H1 (cell line): ENCODE measurements at regions not wholly inside any gene's neighbourhood (a gene's known extent, or its start where the extent isn't known, plus 50 kb on each side); places are given as distances from the start of the nearest gene placed in this dataset.

Experiments used
- CTCF ChIA-PET: fragments of 300-600 bp; sonication (Branson Sonifier 250); formaldehyde crosslinking; loops from one replicate; lab custom pipeline; 2021; ENCODE audit not compliant: partially characterized antibody; lab: Charles Lee
- POLR2A ChIA-PET: fragments of 300-600 bp; sonication (Branson Sonifier 250); formaldehyde crosslinking; loops from one replicate; lab custom pipeline; 2021; ENCODE audit warnings: inconsistent platforms; ENCODE audit not compliant: partially characterized antibody; lab: Charles Lee
- DNase-seq, 2 experiments: peaks; one replicate each; pipeline versions ENCODE4 v3.0.0 to v3.0.0-alpha.2; 2010 to 2022; ENCODE audit warnings: low spot score in 2 of 2, low read depth in 1 of 2, mixed read lengths in 1 of 2
- FAIRE-seq: peaks from 2 replicates; lab custom pipeline; 2011; peaks lifted over from hg19 to GRCh38; lab: Jason Lieb, UNC
- H2AFZ ChIP-seq: 2 replicates; pipeline ENCODE4 v1.8.1; 2012; ENCODE audit warnings: low read length, inconsistent platforms
- H2AK5ac ChIP-seq: 2 replicates; pipeline ENCODE4 v1.6.1; 2013; ENCODE audit warnings: low read depth, low read length
- H2BK120ac ChIP-seq: replicated peaks from 2 replicates; pipeline ENCODE3; 2013; ENCODE audit warnings: low read depth, low read length, inconsistent platforms
- H2BK12ac ChIP-seq: 2 replicates; pipeline ENCODE4 v1.6.1; 2013; ENCODE audit warnings: low read depth, low read length
- H2BK15ac ChIP-seq: 2 replicates; pipeline ENCODE4 v1.6.1; 2013; ENCODE audit warnings: low read length
- H2BK20ac ChIP-seq: 2 replicates; pipeline ENCODE4 v1.6.1; 2013; ENCODE audit warnings: low read length
- H2BK5ac ChIP-seq: 2 replicates; pipeline ENCODE4 v1.6.1; 2013; ENCODE audit warnings: low read depth, low read length
- H3K14ac ChIP-seq: 2 replicates; pipeline ENCODE4 v1.6.1; 2013; ENCODE audit warnings: inconsistent platforms; ENCODE audit not compliant: insufficient read length
- H3K18ac ChIP-seq: 2 replicates; pipeline ENCODE4 v1.6.1; 2013; ENCODE audit warnings: low read length; ENCODE audit errors: extremely low read depth
- H3K23ac ChIP-seq: 2 replicates; pipeline ENCODE4 v1.6.1; 2013; ENCODE audit warnings: inconsistent platforms; ENCODE audit not compliant: insufficient read length
- H3K23me2 ChIP-seq: 2 replicates; pipeline ENCODE4 v1.6.1; 2013; ENCODE audit warnings: low read depth, low read length
- H3K27ac ChIP-seq: 2 replicates; pipeline ENCODE4 v1.6.1; 2011; ENCODE audit warnings: low read depth, low read length, inconsistent platforms
- H3K27me3 ChIP-seq, 4 experiments: replicated peaks in 1 of 4; 1 replicate in 1 of 4; 2 replicates in 3 of 4; pipeline versions ENCODE4 v1.6.1 to v1.8.1; 2011 to 2013; ENCODE audit warnings: low read length in 3 of 4, mild to moderate bottlenecking in 3 of 4, inconsistent platforms in 2 of 4, mixed read lengths in 2 of 4, moderate library complexity in 1 of 4; ENCODE audit not compliant: control insufficient read depth in 3 of 4, insufficient read depth in 3 of 4; ENCODE audit errors: extremely low read depth in 1 of 4
- H3K36me3 ChIP-seq, 4 experiments: 2 replicates each; pipeline versions ENCODE4 v1.6.1 to v1.8.1; 2011 to 2013; ENCODE audit warnings: mild to moderate bottlenecking in 4 of 4, low read length in 3 of 4, moderate library complexity in 2 of 4, control low read depth in 1 of 4, inconsistent platforms in 1 of 4; ENCODE audit not compliant: insufficient read depth in 4 of 4, control insufficient read depth in 2 of 4
- H3K4ac ChIP-seq: replicated peaks from 2 replicates; pipeline ENCODE3; 2013; ENCODE audit warnings: low read length, low read depth, mixed read lengths, inconsistent platforms; ENCODE audit not compliant: insufficient read length
- H3K4me1 ChIP-seq, 4 experiments: replicated peaks in 1 of 4; 1 replicate in 1 of 4; 2 replicates in 3 of 4; pipeline versions ENCODE4 v1.6.1 to v1.8.1; 2011 to 2013; ENCODE audit warnings: low read length in 3 of 4, inconsistent platforms in 2 of 4, mixed read lengths in 1 of 4; ENCODE audit not compliant: insufficient read depth in 4 of 4, control insufficient read depth in 3 of 4
- H3K4me2 ChIP-seq, 2 experiments: 2 replicates each; pipeline versions ENCODE4 v1.6.1 to v1.8.1; 2011 to 2013; ENCODE audit warnings: low read depth in 2 of 2, low read length in 2 of 2, control low read depth in 1 of 2, inconsistent platforms in 1 of 2, mild to moderate bottlenecking in 1 of 2; ENCODE audit not compliant: insufficient read depth in 1 of 2
- H3K4me3 ChIP-seq, 4 experiments: fragments of 200-600, 300-600 bp in 1 of 4; sonication (generic), shearing (Covaris generic), sonication (Bioruptor Twin) in 1 of 4; 2 replicates each; pipeline versions ENCODE4 v1.5.1 to v1.8.1; 2011 to 2016; ENCODE audit warnings: low read length in 4 of 4, low read depth in 3 of 4, control low read depth in 2 of 4, inconsistent platforms in 2 of 4, mild to moderate bottlenecking in 2 of 4, mixed read lengths in 1 of 4, moderate library complexity in 1 of 4; ENCODE audit not compliant: insufficient read depth in 2 of 4; ENCODE audit errors: extremely low read depth in 1 of 4
- H3K56ac ChIP-seq: replicated peaks from 2 replicates; pipeline ENCODE3; 2013; ENCODE audit warnings: low read depth, mild to moderate bottlenecking, mixed read lengths, low read length, inconsistent platforms; ENCODE audit not compliant: insufficient read length
- H3K79me1 ChIP-seq: 2 replicates; pipeline ENCODE4 v1.6.1; 2013; ENCODE audit warnings: low read depth, low read length, control low read depth
- H3K79me2 ChIP-seq, 2 experiments: 2 replicates each; pipeline versions ENCODE4 v1.6.1 to v1.8.1; 2012 to 2013; ENCODE audit warnings: low read length in 2 of 2, mild to moderate bottlenecking in 2 of 2, inconsistent platforms in 1 of 2; ENCODE audit not compliant: insufficient read depth in 2 of 2, control insufficient read depth in 1 of 2
- H3K9ac ChIP-seq, 4 experiments: replicated peaks in 1 of 4; 1 replicate in 1 of 4; 2 replicates in 3 of 4; pipeline versions ENCODE4 v1.6.1 to v1.8.1; 2011 to 2013; ENCODE audit warnings: low read depth in 3 of 4, low read length in 3 of 4, control low read depth in 2 of 4, mild to moderate bottlenecking in 2 of 4, moderate library complexity in 2 of 4, inconsistent platforms in 1 of 4; ENCODE audit errors: extremely low read depth in 1 of 4
- H3K9me3 ChIP-seq, 2 experiments: 2 replicates each; pipeline versions ENCODE4 v1.6.1 to v1.8.1; 2012 to 2013; ENCODE audit warnings: mild to moderate bottlenecking in 2 of 2, moderate library complexity in 2 of 2, control low read depth in 1 of 2, inconsistent platforms in 1 of 2, low read depth in 1 of 2, low read length in 1 of 2, mixed read lengths in 1 of 2; ENCODE audit not compliant: insufficient read depth in 2 of 2
- H4K20me1 ChIP-seq, 2 experiments: replicated peaks in 1 of 2; 2 replicates each; pipeline versions ENCODE3 to v1.8.1; 2011 to 2013; ENCODE audit warnings: inconsistent platforms in 2 of 2, low read length in 2 of 2, mild to moderate bottlenecking in 1 of 2; ENCODE audit not compliant: insufficient read depth in 2 of 2, control insufficient read depth in 1 of 2
- H4K5ac ChIP-seq: 2 replicates; pipeline ENCODE4 v1.6.1; 2013; ENCODE audit warnings: low read length, low read depth, mixed read lengths, inconsistent platforms; ENCODE audit not compliant: insufficient read length
- H4K8ac ChIP-seq: 2 replicates; pipeline ENCODE4 v1.8.0; 2013; ENCODE audit warnings: mild to moderate bottlenecking, moderate library complexity, low read length, inconsistent platforms; ENCODE audit not compliant: insufficient read depth; ENCODE audit errors: extremely low read depth
- H4K91ac ChIP-seq: replicated peaks from 2 replicates; pipeline ENCODE3; 2013; ENCODE audit warnings: low read length, mixed read lengths, inconsistent platforms; ENCODE audit not compliant: insufficient read length
- ASH2L ChIP-seq: fragments of 200-600, 300-600 bp; sonication (generic); IDR thresholded peaks from one replicate; pipeline ENCODE4 v1.7.1; 2017; ENCODE audit warnings: low read length
- CBX5 ChIP-seq: fragments of 300-800, 300-1000 bp; sonication (generic); IDR thresholded peaks from 2 replicates; pipeline ENCODE4 v1.7.1; 2016; ENCODE audit warnings: antibody characterized with exemption, low read length, low read depth
- CHD2 ChIP-seq: IDR thresholded peaks from 2 replicates; pipeline ENCODE4 v1.6.1; 2012; ENCODE audit warnings: low read length, improper control_type of control experiment
- HDAC2 ChIP-seq, 2 experiments: fragments of 300-600 bp in 1 of 2; sonication (generic) in 1 of 2; IDR thresholded peaks; 2 replicates each; pipeline ENCODE4 v1.6.1; 2011 to 2012; ENCODE audit warnings: low read depth in 2 of 2, low read length in 2 of 2, mild to moderate bottlenecking in 2 of 2, moderate library complexity in 2 of 2, borderline replicate concordance in 1 of 2, inconsistent platforms in 1 of 2
- KDM4A ChIP-seq: IDR thresholded peaks from one replicate; pipeline ENCODE4 v1.7.1; 2012; ENCODE audit warnings: low read depth, mild to moderate bottlenecking, moderate library complexity, low read length, inconsistent platforms; ENCODE audit not compliant: severe bottlenecking
- NANOG ChIP-seq: IDR thresholded peaks from 2 replicates; pipeline ENCODE4 v1.6.1; 2011; ENCODE audit warnings: low read length, low read depth, mild to moderate bottlenecking, inconsistent platforms; ENCODE audit not compliant: insufficient read depth, poor library complexity, severe bottlenecking
- RFX5 ChIP-seq: IDR thresholded peaks from 2 replicates; pipeline ENCODE4 v1.6.1; 2011; ENCODE audit warnings: low read depth, low read length, improper control_type of control experiment, borderline replicate concordance
- RXRA ChIP-seq: IDR thresholded peaks from 2 replicates; pipeline ENCODE4 v1.6.1; 2011; ENCODE audit warnings: low read depth, mild to moderate bottlenecking, low read length, moderate library complexity; ENCODE audit not compliant: insufficient read depth
- SAP30 ChIP-seq: fragments of 300-600 bp; sonication (generic); IDR thresholded peaks from 2 replicates; pipeline ENCODE4 v1.7.1; 2012; ENCODE audit warnings: low read length, moderate library complexity, mild to moderate bottlenecking, inconsistent platforms; ENCODE audit not compliant: insufficient read depth, insufficient replicate concordance
- SP1 ChIP-seq: IDR thresholded peaks from 2 replicates; pipeline ENCODE4 v1.6.1; 2011; ENCODE audit warnings: low read depth, low read length
- WGBS, 2 experiments: shearing (Covaris generic) in 1 of 2; methylation state at CpG; one replicate each; pipeline versions ENCODE4 v1.1.6 to v1.1.7; 2013 to 2015; ENCODE audit warnings: low lambda C conversion rate in 2 of 2, mixed read lengths in 2 of 2, inconsistent platforms in 1 of 2, low coverage in 1 of 2, missing lambda C conversion rate in 1 of 2; ENCODE audit not compliant: insufficient replicate concordance in 2 of 2, insufficient coverage in 1 of 2, insufficient read length in 1 of 2; ENCODE audit errors: extremely low coverage in 1 of 2, missing lambda C conversion rate in 1 of 2; 5-methylcytosine and 5-hydroxymethylcytosine counted together
- TF ChIP-seq, protein P1 (sequence below): IDR thresholded peaks from 2 replicates; pipeline ENCODE4 v1.6.1; 2011; ENCODE audit warnings: low read depth, mild to moderate bottlenecking, low read length; ENCODE audit not compliant: insufficient read depth
- TF ChIP-seq, protein P2 (sequence below): IDR thresholded peaks from 2 replicates; pipeline ENCODE4 v1.6.1; 2011; ENCODE audit warnings: low read length, improper control_type of control experiment

DNA sequence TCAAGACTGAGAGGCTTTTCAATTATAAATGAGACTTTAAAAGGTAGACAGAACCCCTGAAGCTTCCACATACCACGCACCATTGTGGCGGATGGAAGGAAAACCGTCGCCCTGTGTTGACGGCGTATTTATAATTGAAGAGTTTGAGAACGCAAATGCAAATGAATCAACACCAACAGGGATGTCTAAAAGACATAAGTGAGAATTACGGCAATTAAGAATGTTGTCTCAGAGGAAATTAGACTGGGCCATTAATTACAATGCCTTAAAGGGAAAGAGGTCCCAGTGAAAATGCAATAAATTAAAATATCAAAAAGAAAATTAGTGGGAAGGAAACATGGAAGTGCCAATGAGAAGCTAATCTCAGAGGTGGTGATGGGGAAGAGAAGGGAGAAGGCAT lies 148.5 kb upstream of the XYLT1 start:
- no peak for DNase-seq
- TF ChIP-seq CHD2 (no peak), SP1 (no peak), HDAC2 (IDR thresholded peaks at IDR 0.05; ENCODE audit: borderline replicate concordance in 1 of 2, low read depth in 2 of 2, low read length in 2 of 2) (no peak), SAP30 (no peak), ASH2L (no peak), CBX5 (no peak), RXRA (no peak), RFX5 (no peak), KDM4A (no peak), NANOG (no peak)
- TF ChIP-seq, protein P1, sequence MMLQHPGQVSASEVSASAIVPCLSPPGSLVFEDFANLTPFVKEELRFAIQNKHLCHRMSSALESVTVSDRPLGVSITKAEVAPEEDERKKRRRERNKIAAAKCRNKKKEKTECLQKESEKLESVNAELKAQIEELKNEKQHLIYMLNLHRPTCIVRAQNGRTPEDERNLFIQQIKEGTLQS: no peak
- TF ChIP-seq, protein P2, sequence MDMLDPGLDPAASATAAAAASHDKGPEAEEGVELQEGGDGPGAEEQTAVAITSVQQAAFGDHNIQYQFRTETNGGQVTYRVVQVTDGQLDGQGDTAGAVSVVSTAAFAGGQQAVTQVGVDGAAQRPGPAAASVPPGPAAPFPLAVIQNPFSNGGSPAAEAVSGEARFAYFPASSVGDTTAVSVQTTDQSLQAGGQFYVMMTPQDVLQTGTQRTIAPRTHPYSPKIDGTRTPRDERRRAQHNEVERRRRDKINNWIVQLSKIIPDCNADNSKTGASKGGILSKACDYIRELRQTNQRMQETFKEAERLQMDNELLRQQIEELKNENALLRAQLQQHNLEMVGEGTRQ: no peak

More for the DNA sequence above, 148.5 kb upstream of the XYLT1 start:
- H3K4ac ChIP-seq: no peak overlapping the region
- no peak overlapping the region for H2BK120ac ChIP-seq
- no peak overlapping the region for H3K4me2 ChIP-seq
- 0 out of 7 replicates have a peak, but pooled peaks cover 0 to 3% (median 0%) of the 10 kb centered on the region in 4 experiments for H3K4me1 ChIP-seq
- H3K4me3 ChIP-seq: no peak overlapping the region
- no peak overlapping the region for H3K23ac ChIP-seq
- WGBS, 2 experiments: 86% methylated on average over 8 of the region's 8 CpGs; no CpG with 5 or more reads in 1 of the 2 experiments
- no peak overlapping the region for H3K18ac ChIP-seq
- H2BK15ac ChIP-seq: no peak overlapping the region
- H3K9me3 ChIP-seq: no peaks in the 10 kb centered on the region
- no peaks in the 10 kb centered on the region for H4K20me1 ChIP-seq
- no peaks in the 10 kb centered on the region for H3K27me3 ChIP-seq
- FAIRE-seq: no peak
- H4K8ac ChIP-seq: no peak overlapping the region
- H3K79me2 ChIP-seq: no peaks in the 10 kb centered on the region
- H3K56ac ChIP-seq: no peak overlapping the region
- no peaks in the 10 kb centered on the region for H3K79me1 ChIP-seq
- no peak overlapping the region for H3K14ac ChIP-seq
- 0 out of 2 replicates have a peak overlapping the region, but pooled peaks have one; percentile 41 for H2BK20ac ChIP-seq
- no peak overlapping the region for H4K5ac ChIP-seq
- POLR2A ChIA-PET: no interaction called here
- H2AK5ac ChIP-seq: no peak overlapping the region
- H3K27ac ChIP-seq: no peak overlapping the region
- H3K36me3 ChIP-seq: no peaks in the 10 kb centered on the region
- H2AFZ ChIP-seq: no peak overlapping the region
- no peak overlapping the region for H2BK5ac ChIP-seq
- no peak overlapping the region for H4K91ac ChIP-seq
- H3K9ac ChIP-seq: no peak overlapping the region
- H3K23me2 ChIP-seq: peaks cover 3% of the 10 kb centered on the region; the same call in 1 of the 2 replicates
- CTCF ChIA-PET: interaction anchor here (0.6 kb wide), 1 partner anchor 527 kb away, joined by 4 read pairs; no protein-coding TSS in a partner anchor
- H2BK12ac ChIP-seq: no peak overlapping the region
